ENCODE measurements at regions not wholly inside any gene's neighbourhood (a gene's known extent, or its start where the extent isn't known, plus 50 kb on each side); places are given as distances from the start of the nearest gene placed in this dataset.

GRCh38 chr4:16993956-16994840 lies 95.8 kb upstream of the LDB2 start:
- no peak for TF ChIP-seq CTCF (IDR thresholded peaks at IDR 0.05)
- TF ChIP-seq POLR2AphosphoS5 (IDR thresholded peaks at IDR 0.05), result no peak
- no peak for TF ChIP-seq EP300 (IDR thresholded peaks at IDR 0.05)

Data from sigmoid colon (tissue), 4 donors.